DOHH2 (cell line): ENCODE measurements at regions not wholly inside any gene's neighbourhood (a gene's known extent, or its start where the extent isn't known, plus 50 kb on each side); places are given as distances from the start of the nearest gene placed in this dataset.

Source experiments
- EZH2phosphoT487 ChIP-seq: fragments of 200-600 bp; sonication (generic); IDR thresholded peaks from 2 replicates; pipeline ENCODE4 v1.6.1; 2017; ENCODE audit warnings: borderline replicate concordance, mild to moderate bottlenecking, antibody characterized with exemption, low read length, moderate library complexity, mixed read lengths
- TF ChIP-seq, protein P1 (sequence below): fragments of 200-600 bp; sonication (generic); IDR thresholded peaks from one replicate; pipeline ENCODE4 v1.5.1; 2014; ENCODE audit warnings: antibody characterized with exemption, mild to moderate bottlenecking, low read depth, low read length; ENCODE audit not compliant: poor library complexity, severe bottlenecking

DNA sequence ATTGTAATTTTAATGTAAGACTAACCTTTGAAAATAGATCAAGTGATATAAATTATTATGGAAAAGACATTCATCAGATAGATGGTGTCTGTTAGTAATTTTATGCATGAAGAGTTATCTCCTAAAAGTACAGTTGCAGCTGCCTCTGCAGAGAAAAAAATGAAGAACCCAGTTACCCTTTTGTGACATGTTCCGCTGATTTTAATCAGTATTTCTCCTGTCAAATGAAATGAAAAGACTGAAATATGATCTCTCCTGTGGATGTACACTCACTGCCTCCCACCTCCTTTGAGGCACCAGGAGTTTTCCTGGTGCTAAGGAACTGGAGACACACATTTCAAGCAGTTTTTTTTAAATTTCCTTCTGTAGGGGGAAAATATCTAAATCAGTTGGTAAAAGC, 277.4 kb downstream of the KIF4B start:
- TF ChIP-seq, protein P1, sequence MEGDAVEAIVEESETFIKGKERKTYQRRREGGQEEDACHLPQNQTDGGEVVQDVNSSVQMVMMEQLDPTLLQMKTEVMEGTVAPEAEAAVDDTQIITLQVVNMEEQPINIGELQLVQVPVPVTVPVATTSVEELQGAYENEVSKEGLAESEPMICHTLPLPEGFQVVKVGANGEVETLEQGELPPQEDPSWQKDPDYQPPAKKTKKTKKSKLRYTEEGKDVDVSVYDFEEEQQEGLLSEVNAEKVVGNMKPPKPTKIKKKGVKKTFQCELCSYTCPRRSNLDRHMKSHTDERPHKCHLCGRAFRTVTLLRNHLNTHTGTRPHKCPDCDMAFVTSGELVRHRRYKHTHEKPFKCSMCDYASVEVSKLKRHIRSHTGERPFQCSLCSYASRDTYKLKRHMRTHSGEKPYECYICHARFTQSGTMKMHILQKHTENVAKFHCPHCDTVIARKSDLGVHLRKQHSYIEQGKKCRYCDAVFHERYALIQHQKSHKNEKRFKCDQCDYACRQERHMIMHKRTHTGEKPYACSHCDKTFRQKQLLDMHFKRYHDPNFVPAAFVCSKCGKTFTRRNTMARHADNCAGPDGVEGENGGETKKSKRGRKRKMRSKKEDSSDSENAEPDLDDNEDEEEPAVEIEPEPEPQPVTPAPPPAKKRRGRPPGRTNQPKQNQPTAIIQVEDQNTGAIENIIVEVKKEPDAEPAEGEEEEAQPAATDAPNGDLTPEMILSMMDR: no peak
- TF ChIP-seq EZH2phosphoT487: no peak
